ENCODE measurements at regions not wholly inside any gene's neighbourhood (a gene's known extent, or its start where the extent isn't known, plus 50 kb on each side); places are given as distances from the start of the nearest gene placed in this dataset.

DNA sequence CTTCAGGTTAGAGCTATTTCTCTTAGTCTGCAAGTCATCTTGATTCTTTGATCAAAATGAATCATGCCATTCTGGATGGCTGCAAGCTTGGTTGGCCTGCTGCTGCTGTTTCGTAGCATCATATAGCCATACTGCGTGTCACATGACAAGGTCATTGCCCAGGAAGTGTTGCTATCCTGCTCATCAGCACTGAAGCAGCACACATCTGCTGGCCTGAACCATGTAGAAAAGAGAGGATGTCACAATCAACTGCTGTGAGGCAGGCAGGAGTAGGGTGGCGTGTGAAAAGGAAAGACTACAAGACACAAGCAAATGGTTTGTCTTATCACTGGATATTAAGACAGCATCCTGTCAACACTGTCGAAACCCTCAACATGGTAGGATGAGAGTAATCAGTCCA, 376.7 kb upstream of the RORB start:
- TF ChIP-seq, protein P1, sequence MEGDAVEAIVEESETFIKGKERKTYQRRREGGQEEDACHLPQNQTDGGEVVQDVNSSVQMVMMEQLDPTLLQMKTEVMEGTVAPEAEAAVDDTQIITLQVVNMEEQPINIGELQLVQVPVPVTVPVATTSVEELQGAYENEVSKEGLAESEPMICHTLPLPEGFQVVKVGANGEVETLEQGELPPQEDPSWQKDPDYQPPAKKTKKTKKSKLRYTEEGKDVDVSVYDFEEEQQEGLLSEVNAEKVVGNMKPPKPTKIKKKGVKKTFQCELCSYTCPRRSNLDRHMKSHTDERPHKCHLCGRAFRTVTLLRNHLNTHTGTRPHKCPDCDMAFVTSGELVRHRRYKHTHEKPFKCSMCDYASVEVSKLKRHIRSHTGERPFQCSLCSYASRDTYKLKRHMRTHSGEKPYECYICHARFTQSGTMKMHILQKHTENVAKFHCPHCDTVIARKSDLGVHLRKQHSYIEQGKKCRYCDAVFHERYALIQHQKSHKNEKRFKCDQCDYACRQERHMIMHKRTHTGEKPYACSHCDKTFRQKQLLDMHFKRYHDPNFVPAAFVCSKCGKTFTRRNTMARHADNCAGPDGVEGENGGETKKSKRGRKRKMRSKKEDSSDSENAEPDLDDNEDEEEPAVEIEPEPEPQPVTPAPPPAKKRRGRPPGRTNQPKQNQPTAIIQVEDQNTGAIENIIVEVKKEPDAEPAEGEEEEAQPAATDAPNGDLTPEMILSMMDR (IDR thresholded peaks at IDR 0.05; ENCODE audit: insufficient read depth, low read length, poor library complexity, severe bottlenecking), result no peak
- no peaks in the 10 kb centered on the region for H3K27me3 ChIP-seq (ENCODE audit: control insufficient read depth, insufficient read depth, low read length)
- DNase-seq (ENCODE audit: low read depth), result no peak
- H3K36me3 ChIP-seq (ENCODE audit: control insufficient read depth, insufficient read depth, low read length), result no peaks in the 10 kb centered on the region
- H3K4me3 ChIP-seq (ENCODE audit: low read depth, low read length), result no peak overlapping the region

DNA sequence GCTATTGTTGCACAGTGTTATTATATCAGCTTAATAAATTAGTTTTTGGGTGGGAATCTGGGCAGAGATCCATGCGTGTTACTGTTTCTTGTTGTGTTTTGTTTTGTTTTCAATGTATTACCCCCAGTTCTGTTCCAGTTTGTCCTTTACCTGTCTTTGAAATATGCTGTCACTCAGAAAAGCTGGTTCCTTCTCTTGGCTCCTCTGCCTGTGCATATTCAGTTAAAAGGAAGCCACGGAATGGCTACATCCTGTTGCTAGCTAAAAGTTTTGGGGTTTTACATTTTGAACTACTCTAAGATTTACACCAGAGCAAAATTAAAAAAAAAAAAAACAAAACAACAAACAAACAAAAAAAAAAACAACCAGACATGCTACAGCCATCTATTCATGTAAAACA, 374.9 kb upstream of the RORB start:
- Histone ChIP-seq H3K27me3 (ENCODE audit: control insufficient read depth, insufficient read depth, low read length) (no peaks in the 10 kb centered on the region), H3K4me3 (ENCODE audit: low read depth, low read length) (no peak overlapping the region), H3K36me3 (ENCODE audit: control insufficient read depth, insufficient read depth, low read length) (no peaks in the 10 kb centered on the region)
- DNase-seq (ENCODE audit: low read depth), result no peak
- TF ChIP-seq, protein P1 (IDR thresholded peaks at IDR 0.05; ENCODE audit: insufficient read depth, low read length, poor library complexity, severe bottlenecking), result no peak

DNA sequence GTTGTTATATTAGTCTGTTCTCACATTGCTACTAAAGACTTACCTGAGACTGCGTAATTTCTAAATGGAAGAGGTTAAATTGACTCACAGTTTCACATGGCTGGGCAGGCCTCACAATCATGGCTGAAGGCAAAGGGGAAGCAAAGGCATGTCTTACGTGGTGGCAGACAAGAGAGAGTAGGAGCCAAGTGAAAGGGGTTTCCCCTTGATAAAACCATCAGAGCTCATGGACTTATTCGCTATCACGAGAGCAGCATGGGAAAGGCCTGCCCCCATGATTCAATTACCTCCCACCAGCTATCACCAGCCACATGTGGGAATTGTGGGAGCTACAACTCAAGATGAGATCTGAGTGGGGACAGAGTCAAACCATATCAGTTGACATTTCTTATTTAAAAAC, 374.5 kb upstream of the RORB start:
- H3K27me3 ChIP-seq (ENCODE audit: control insufficient read depth, insufficient read depth, low read length), result no peaks in the 10 kb centered on the region
- no peaks in the 10 kb centered on the region for H3K36me3 ChIP-seq (ENCODE audit: control insufficient read depth, insufficient read depth, low read length)
- TF ChIP-seq, protein P1 (IDR thresholded peaks at IDR 0.05; ENCODE audit: insufficient read depth, low read length, poor library complexity, severe bottlenecking), result no peak
- no peak for DNase-seq (ENCODE audit: low read depth)
- no peak overlapping the region for H3K4me3 ChIP-seq (ENCODE audit: low read depth, low read length)

DNA sequence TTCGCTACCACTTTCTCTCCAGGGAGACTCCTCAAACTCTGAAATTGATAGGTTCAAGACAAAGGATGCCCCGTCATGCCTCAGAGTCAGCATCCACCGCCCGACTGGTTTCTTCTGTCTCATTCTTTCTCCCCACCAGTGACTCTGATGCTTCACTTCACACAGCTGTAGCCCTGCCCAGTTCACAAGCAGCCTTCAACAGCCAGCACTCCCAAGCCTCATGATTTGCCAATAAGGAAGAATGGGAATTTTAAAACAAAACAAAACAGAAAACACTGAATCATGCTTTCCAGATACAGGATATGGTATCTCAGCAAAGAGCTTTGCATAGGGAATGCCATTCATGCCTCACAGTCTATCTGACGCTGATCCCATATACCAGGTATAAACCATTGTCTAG, 371.2 kb upstream of the RORB start:
- peak; percentile 59 for DNase-seq (ENCODE audit: low read depth)
- TF ChIP-seq, protein P1 (IDR thresholded peaks at IDR 0.05; ENCODE audit: insufficient read depth, low read length, poor library complexity, severe bottlenecking), result no peak
- Histone ChIP-seq H3K4me3 (ENCODE audit: low read depth, low read length) (no peak overlapping the region), H3K36me3 (ENCODE audit: control insufficient read depth, insufficient read depth, low read length) (no peaks in the 10 kb centered on the region), H3K27me3 (ENCODE audit: control insufficient read depth, insufficient read depth, low read length) (no peaks in the 10 kb centered on the region)

DNA sequence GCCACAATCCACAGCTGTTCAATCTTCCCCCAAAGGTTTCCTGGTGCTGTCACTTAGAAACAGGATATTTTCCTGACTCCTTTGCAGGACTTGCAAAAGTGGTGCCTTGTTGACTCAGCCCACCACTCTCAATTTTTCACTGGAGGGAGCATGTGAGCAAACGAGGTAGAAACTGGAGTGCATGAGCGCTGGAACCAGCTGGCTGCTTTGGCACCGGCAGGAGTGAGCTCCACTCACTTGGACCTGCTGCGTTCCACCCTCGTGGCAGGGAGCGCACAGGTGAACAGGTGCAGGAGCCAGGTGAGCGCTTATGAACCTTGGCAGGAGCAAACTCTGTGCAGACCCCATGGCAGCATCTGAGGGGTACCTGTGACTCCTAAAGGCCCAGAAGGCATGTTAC, 364.1 kb upstream of the RORB start:
- TF ChIP-seq, protein P1 (IDR thresholded peaks at IDR 0.05; ENCODE audit: insufficient read depth, low read length, poor library complexity, severe bottlenecking), result no peak
- H3K36me3 ChIP-seq (ENCODE audit: control insufficient read depth, insufficient read depth, low read length), result no peaks in the 10 kb centered on the region
- DNase-seq (ENCODE audit: low read depth), result no peak

DNA sequence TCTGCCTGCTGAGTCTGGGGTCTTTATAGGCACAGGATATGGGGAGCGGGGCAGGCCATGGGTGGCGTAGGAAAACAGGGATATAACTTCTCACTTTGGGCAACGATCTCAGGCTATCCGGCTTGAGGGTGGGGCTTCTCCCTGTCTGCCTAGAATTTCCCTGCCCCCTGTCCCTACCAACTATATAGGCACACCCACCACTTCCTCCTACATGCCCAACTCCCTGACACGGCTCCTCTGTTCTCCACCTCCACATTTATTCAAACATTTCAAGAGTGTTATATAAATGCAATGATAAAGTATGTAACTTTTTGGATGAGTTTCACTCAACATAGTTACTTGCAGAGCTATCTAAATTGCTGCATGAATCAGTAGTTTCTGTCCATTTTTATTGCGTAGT, 363.2 kb upstream of the RORB start:
- no peaks in the 10 kb centered on the region for H3K27me3 ChIP-seq (ENCODE audit: control insufficient read depth, insufficient read depth, low read length)
- DNase-seq (ENCODE audit: low read depth), result no peak
- TF ChIP-seq, protein P1 (IDR thresholded peaks at IDR 0.05; ENCODE audit: insufficient read depth, low read length, poor library complexity, severe bottlenecking), result no peak
- no peaks in the 10 kb centered on the region for H3K36me3 ChIP-seq (ENCODE audit: control insufficient read depth, insufficient read depth, low read length)
- no peak overlapping the region for H3K4me3 ChIP-seq (ENCODE audit: low read depth, low read length)

More for the DNA sequence above, 364.1 kb upstream of the RORB start:
- Histone ChIP-seq H3K4me3 (ENCODE audit: low read depth, low read length) (no peak overlapping the region), H3K27me3 (ENCODE audit: control insufficient read depth, insufficient read depth, low read length) (no peaks in the 10 kb centered on the region)

Data from kidney epithelial cell (primary cell).